Stimulated activated memory B cell treated with anti-CD40 and anti-IgM and Interleukin-4, amounts not matched to agents 10 μg/mL and 1 μg/mL and 100 μg/mL, for 72 hours (primary cell): ENCODE measurements at regions not wholly inside any gene's neighbourhood (a gene's known extent, or its start where the extent isn't known, plus 50 kb on each side); places are given as distances from the start of the nearest gene placed in this dataset.

ENCODE experiments used
- ATAC-seq: fragments of 150-1000 bp; cut with Tn5 transposase; 2 replicates; pipeline ENCODE4 v1.10.0; 2021
- H3K27ac Mint-ChIP-seq: one replicate; pipeline ENCODE4 v1.8.0; 2022; ENCODE audit warnings: mild to moderate bottlenecking, mixed read lengths
- H3K27me3 Mint-ChIP-seq: one replicate; pipeline ENCODE4 v1.8.0; 2022; ENCODE audit warnings: mixed read lengths
- H3K36me3 Mint-ChIP-seq: one replicate; pipeline ENCODE4 v1.8.0; 2022; ENCODE audit warnings: mixed read lengths
- H3K4me1 Mint-ChIP-seq: one replicate; pipeline ENCODE4 v1.8.0; 2022; ENCODE audit warnings: mixed read lengths
- H3K4me3 Mint-ChIP-seq: one replicate; pipeline ENCODE4 v1.8.0; 2022; ENCODE audit warnings: mild to moderate bottlenecking, moderate library complexity, mixed read lengths
- H3K9me3 Mint-ChIP-seq: one replicate; pipeline ENCODE4 v1.8.0; 2022; ENCODE audit warnings: mixed read lengths

DNA sequence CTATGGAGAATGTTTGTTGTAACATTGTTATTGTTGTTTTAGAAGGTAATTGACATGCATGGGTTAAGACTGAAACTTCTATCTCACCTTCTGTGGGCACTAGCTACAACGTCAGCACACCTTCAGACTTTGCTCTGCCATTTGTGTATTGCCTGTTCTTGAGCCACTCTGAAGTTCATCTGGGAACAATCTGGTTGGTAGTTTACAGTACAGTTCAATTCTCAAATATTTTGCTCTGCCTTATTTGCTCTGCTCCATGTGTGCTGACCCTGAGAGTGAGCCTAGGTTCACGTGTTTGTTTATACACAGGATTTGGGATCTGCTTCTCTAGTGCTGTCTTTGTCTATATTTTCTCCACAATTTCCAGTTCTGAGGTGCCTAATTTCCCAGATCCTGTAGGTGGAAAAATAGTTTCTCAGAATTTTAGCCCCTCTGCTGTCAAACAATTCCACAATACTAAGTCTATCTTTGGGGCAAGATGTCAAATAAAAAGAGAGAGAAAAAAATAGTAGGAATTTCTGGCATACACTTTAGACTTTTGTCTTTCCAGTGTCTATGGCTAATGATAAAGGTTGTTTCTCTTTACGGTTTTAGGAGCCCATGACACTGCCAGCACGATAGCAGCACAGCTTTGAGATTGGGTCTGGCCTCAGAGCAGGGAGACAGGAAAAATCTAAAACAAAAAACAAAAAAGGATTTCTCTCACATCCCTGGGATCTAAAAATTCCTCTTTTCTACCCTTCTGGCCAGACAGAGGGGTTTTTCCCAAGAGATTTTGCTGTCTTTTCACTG is 721.4 kb downstream of the VGLL3 start:
- Mint-ChIP-seq H3K4me3 (no peak overlapping the region), H3K9me3 (peaks cover 2% of the 10 kb centered on the region), H3K27ac (no peak overlapping the region), H3K36me3 (no peaks in the 10 kb centered on the region), H3K4me1 (no peaks in the 10 kb centered on the region), H3K27me3 (no peaks in the 10 kb centered on the region)
- ATAC-seq, result no peak

DNA sequence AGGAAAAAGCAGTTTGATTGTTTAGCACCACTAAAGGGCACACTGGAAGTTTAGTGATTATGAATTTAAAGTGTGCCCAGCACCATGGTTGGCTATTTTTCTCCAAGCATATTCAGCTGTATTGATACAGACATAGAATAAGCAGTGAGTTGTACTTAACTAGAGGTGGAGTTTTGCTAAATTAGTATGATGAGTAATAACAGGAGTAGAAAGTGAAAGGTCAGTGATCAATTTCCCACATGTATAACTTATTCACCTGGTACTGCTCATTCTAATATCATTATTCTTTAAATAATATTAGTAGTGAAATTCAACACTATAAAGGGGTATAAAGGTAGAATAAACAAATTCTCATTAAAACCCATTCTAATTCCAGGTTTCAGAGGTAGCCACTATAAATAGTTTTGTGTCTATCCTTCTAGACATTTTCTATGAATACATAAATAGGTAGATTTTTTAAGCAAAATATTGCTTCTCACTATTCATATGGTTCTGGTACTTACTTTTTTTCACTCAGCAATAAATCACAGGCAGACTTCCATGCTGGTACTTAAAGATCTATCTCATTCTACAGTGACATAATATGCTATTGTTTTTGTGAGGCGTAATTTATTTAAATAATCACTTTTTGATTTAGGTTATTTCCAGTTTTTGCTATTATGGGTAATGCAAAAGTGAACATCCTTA is 732.9 kb downstream of the VGLL3 start:
- H3K27ac Mint-ChIP-seq, result no peak overlapping the region
- no peaks in the 10 kb centered on the region for H3K27me3 Mint-ChIP-seq
- no peaks in the 10 kb centered on the region for H3K36me3 Mint-ChIP-seq
- peaks cover 9% of the 10 kb centered on the region for H3K9me3 Mint-ChIP-seq
- no peaks in the 10 kb centered on the region for H3K4me1 Mint-ChIP-seq
- ATAC-seq, result no peak
- no peak overlapping the region for H3K4me3 Mint-ChIP-seq

DNA sequence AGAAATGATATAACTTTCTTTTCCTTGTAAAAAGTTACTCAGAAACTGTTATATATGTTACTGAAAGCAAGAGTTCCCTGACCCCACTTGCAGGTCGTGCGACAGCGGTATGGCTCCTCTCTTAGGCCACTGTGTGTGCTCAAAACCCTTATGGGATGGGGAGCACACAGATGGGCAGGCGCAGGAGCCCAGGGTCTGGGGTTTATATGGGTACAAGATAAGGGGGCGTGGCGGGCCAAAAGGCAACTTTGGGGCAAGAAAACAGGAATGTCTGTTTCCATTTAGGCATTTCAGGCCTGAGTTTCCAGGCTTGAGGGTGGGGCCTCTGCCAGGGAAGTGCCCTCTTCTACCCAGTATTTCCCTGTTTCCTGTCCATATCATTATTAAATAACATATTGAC is 736.5 kb downstream of the VGLL3 start:
- Mint-ChIP-seq H3K27ac (no peak overlapping the region), H3K36me3 (no peaks in the 10 kb centered on the region), H3K4me1 (no peaks in the 10 kb centered on the region), H3K4me3 (no peak overlapping the region), H3K9me3 (peaks cover 5% of the 10 kb centered on the region), H3K27me3 (no peaks in the 10 kb centered on the region)
- ATAC-seq, result no peak

DNA sequence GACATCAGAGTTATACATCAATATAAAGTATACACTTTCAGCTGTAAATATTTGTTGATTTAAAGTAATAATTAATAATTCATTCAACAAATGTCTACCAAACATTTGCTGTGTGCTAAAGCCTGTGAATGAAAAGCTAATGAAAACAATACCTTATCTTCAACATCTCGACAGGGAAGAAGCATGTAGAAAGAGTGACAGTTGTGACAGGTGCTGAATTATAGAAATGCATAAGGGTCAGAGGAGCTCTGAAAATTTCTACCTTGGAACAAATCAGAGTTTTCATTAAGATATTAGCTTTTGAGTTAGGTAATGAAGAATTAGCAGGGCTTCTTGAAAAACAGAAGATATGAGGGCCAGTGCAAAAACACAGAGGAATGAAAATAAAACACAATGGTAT is 739.2 kb downstream of the VGLL3 start:
- Mint-ChIP-seq H3K27ac (no peak overlapping the region), H3K27me3 (no peaks in the 10 kb centered on the region), H3K4me1 (no peaks in the 10 kb centered on the region), H3K4me3 (no peak overlapping the region), H3K36me3 (no peaks in the 10 kb centered on the region), H3K9me3 (no peaks in the 10 kb centered on the region)
- no peak for ATAC-seq

DNA sequence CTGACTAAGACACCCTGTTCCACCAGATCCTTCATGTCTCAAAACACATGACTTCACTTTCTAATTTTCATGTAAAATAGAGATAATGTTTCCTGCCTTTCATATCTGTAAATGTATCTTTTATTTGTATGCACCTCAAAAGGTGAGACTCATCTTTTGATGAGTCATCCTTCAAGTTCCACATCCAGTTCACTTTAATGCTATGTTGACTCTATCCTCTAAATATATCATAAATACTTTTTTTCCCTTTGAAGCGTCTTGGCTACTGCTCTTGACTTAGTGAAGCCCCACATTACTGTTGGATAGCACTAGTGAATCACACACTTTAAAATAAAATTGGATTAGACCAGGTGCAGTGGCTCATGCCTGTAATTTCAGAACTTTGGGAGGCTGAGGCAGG is 741.1 kb downstream of the VGLL3 start:
- no peak overlapping the region for H3K4me3 Mint-ChIP-seq
- no peaks in the 10 kb centered on the region for H3K9me3 Mint-ChIP-seq
- no peaks in the 10 kb centered on the region for H3K27me3 Mint-ChIP-seq
- no peak overlapping the region for H3K27ac Mint-ChIP-seq
- no peak for ATAC-seq
- H3K36me3 Mint-ChIP-seq, result no peaks in the 10 kb centered on the region
- H3K4me1 Mint-ChIP-seq, result no peaks in the 10 kb centered on the region

DNA sequence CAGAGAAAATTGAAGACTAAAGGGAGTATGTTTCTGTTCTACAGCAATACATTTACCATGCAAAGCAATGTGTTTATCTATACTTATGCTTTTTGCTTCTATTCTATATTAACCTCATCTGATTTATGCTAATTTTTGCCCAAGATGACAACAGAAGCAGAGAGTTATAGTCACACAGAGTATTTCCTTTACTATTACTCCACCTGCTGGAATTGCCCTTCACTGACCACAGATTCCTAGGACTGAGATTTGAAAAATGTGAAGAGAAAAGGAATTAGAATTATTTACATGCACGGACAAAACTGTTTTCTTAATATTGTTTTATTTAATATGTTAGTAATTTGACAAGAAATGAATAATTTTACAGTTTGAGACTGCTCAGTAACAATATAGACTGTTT is 745.6 kb downstream of the VGLL3 start:
- Mint-ChIP-seq H3K4me3 (no peak overlapping the region), H3K27ac (no peak overlapping the region), H3K36me3 (no peaks in the 10 kb centered on the region), H3K9me3 (no peaks in the 10 kb centered on the region), H3K4me1 (no peaks in the 10 kb centered on the region), H3K27me3 (no peaks in the 10 kb centered on the region)
- no peak for ATAC-seq

DNA sequence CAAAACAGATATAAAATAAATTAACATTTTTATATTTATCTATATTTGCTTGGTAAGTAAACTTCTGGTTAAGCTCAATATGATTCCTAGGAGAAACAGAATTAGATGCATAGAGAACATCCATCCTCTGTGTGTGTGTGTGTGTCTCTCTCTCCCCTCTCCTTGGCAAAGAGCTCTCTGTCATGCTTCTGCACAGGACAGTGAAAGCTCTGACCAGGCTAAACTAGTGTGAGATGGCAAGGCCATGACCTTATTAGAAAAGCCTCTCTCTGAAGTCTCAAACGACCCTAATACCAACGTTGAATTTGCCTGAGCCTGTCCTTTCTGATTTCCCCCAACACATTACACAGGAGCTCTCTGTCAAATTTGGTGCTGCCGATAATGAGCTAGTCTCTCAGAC is 746.0 kb downstream of the VGLL3 start:
- Mint-ChIP-seq H3K4me1 (no peaks in the 10 kb centered on the region), H3K27ac (no peak overlapping the region), H3K4me3 (no peak overlapping the region), H3K27me3 (no peaks in the 10 kb centered on the region), H3K9me3 (no peaks in the 10 kb centered on the region), H3K36me3 (no peaks in the 10 kb centered on the region)
- no peak for ATAC-seq

DNA sequence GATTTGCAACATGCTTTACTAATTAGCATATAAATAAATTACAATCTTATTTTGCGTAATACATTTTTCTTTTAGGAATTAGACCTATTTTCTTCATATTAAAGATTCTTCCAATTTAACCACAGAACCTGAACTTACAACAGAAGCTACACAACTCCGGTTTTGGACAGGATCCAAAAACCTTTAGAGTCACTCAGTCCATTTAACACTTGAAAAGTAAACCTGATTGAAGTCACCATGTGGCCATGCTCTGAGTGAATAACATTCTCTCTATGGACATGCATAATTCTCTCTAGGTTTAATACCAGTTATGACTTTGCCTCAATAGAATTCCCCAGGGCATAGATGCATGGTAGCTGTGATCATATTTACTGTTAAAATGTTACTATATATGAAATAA is 751.0 kb downstream of the VGLL3 start:
- ATAC-seq, result no peak
- H3K27me3 Mint-ChIP-seq, result no peaks in the 10 kb centered on the region
- H3K4me3 Mint-ChIP-seq, result no peak overlapping the region
- H3K27ac Mint-ChIP-seq, result no peak overlapping the region
- H3K4me1 Mint-ChIP-seq, result no peaks in the 10 kb centered on the region
- H3K36me3 Mint-ChIP-seq, result no peaks in the 10 kb centered on the region
- H3K9me3 Mint-ChIP-seq, result no peaks in the 10 kb centered on the region

DNA sequence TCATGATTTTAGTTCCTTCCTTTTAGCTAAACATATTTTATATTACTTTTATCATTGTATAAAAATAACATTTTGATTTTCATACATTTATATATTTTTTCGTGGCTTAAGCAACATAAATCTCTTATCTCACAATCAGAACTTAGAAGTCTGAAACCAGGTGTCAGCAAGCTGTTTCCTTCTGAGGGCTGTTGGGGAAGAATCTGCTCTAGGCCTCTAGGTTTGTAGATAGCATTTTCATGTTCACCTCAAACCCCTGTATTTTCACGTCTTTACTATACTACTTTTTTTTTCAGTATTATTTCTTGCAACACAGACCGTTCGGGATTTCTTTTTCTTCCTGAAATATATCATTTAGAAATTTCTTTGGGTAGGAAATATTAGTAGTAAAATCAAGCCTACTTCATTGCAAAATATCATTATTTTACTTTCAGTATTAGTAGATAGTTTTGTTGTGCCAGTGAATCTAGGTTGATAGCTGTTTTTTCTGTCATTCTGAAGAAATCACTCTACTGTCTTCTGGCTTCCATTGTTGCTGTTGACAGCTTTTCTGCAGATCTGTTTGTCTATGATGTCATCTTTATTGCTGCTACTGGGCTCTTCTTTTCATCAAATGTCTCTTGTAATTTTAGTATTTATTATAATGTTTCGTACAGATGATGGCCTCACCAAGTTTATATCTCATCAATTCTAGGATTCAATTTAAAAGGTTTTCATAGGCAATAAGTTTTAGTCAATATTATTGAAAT is 756.3 kb downstream of the VGLL3 start:
- no peaks in the 10 kb centered on the region for H3K4me1 Mint-ChIP-seq
- no peak for ATAC-seq
- H3K36me3 Mint-ChIP-seq, result no peaks in the 10 kb centered on the region
- H3K9me3 Mint-ChIP-seq, result no peaks in the 10 kb centered on the region
- no peaks in the 10 kb centered on the region for H3K27me3 Mint-ChIP-seq
- no peak overlapping the region for H3K4me3 Mint-ChIP-seq
- H3K27ac Mint-ChIP-seq, result no peak overlapping the region

DNA sequence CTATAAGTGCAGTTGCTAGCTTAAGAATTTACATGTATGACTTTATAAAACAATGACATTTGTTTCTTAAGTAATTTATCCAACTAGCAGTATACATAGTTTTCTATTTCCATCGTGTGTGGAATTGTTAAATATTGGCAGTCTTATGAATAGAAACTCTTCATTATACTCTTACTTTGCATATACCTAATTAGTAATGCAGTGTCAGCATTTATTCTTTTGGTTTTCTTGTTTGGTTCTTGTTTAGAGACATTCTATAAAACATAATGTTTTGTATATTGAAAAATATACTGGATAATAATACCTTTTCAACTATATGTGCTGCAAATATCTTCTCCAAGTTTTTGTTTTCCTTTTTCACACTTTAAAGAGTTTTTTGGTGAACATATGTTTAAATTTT is 760.2 kb downstream of the VGLL3 start:
- no peak for ATAC-seq
- Mint-ChIP-seq H3K9me3 (no peaks in the 10 kb centered on the region), H3K4me1 (no peaks in the 10 kb centered on the region), H3K27me3 (no peaks in the 10 kb centered on the region), H3K27ac (no peak overlapping the region), H3K36me3 (no peaks in the 10 kb centered on the region), H3K4me3 (no peak overlapping the region)

DNA sequence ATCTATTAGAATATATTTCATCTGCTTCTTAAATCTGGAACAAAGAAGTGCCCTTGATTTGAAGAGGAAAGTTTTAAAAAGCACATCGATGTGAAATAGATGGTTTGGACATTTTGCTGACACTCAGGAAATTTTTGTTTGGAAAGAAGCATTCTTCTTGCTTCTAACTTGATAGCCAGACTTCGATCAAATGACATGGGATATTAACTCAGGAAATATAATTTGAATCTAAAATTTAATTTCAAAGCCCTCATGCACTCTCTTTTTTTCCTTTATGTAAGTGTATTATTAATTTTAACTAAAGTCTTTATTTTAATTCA is 761.2 kb downstream of the VGLL3 start:
- Mint-ChIP-seq H3K4me1 (no peaks in the 10 kb centered on the region), H3K36me3 (no peaks in the 10 kb centered on the region), H3K9me3 (no peaks in the 10 kb centered on the region), H3K27ac (no peak overlapping the region), H3K27me3 (no peaks in the 10 kb centered on the region), H3K4me3 (no peak overlapping the region)
- no peak for ATAC-seq

DNA sequence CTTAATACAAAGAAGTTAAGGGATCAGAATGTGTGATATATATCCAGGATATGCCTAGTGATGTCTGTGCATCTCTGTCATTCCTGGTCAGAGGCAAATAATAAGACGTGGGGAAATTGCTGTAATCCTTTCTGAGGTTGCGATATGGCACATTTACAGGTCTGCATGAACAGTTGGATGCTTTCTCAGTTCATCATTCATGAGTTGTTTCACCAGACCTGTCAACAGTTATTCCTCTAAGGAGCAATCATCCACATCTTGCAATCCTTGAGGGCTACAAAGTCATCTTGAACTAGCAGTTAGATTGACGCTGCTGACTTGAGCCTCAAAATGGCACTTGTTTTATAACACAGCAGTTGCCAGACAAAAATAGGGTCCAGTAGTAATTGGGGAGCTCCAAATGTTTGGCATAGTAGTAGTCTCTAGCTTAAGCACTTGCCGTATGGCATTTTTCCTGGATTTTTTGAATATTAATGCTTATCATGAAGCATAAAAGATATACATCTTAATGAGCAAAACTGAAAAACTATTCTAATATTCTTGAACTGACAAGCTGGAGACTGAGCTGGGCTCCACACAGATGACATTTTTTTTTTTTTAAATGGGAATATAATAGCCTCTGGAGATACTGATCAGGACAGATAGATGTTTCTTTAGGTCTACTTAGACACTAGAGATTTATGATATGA is 761.7 kb downstream of the VGLL3 start:
- Mint-ChIP-seq H3K4me3 (no peak overlapping the region), H3K36me3 (no peaks in the 10 kb centered on the region), H3K4me1 (no peaks in the 10 kb centered on the region), H3K9me3 (no peaks in the 10 kb centered on the region), H3K27ac (no peak overlapping the region), H3K27me3 (no peaks in the 10 kb centered on the region)
- no peak for ATAC-seq

DNA sequence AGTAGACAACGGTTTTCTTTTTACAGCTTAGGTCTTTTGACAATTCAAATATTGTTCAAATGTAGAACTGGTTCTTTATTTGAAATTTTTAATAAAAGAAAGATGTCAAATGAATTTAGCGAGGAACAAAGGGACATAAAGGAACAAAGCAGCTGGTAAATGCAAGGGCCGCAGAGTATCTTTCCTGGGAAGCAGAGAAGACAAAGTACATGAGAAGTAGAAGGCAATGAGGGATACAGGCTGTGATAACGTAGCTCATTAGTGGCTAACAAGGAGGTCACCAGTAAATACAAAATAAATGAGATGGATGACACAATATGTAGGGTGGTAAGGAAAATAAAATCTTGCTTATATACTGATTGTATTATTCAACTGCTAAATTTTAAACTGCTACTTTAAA is 762.8 kb downstream of the VGLL3 start:
- no peak for ATAC-seq
- H3K9me3 Mint-ChIP-seq, result no peaks in the 10 kb centered on the region
- no peak overlapping the region for H3K27ac Mint-ChIP-seq
- H3K4me1 Mint-ChIP-seq, result no peaks in the 10 kb centered on the region
- no peaks in the 10 kb centered on the region for H3K27me3 Mint-ChIP-seq
- H3K36me3 Mint-ChIP-seq, result no peaks in the 10 kb centered on the region
- no peak overlapping the region for H3K4me3 Mint-ChIP-seq

DNA sequence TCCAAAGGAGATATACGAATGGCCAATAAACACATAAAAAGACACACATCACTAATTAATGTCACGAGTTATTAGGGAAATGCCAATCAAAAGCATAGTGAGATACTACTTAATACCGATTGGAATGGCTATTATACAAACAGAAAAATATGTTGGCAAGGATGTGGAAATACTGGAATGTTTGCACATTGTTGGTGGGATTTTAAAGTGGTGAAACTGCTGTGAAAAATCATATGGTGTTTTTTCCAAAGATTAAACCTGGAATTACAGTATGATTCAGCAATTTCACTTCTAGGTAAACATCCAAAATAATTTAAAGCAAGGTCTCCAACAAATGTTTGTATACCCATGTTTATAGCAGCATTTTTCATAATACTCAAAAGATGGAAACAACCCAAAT is 765.5 kb downstream of the VGLL3 start:
- H3K36me3 Mint-ChIP-seq, result no peaks in the 10 kb centered on the region
- ATAC-seq, result no peak
- no peak overlapping the region for H3K27ac Mint-ChIP-seq
- no peaks in the 10 kb centered on the region for H3K4me1 Mint-ChIP-seq
- no peak overlapping the region for H3K4me3 Mint-ChIP-seq
- H3K27me3 Mint-ChIP-seq, result no peaks in the 10 kb centered on the region
- no peaks in the 10 kb centered on the region for H3K9me3 Mint-ChIP-seq

DNA sequence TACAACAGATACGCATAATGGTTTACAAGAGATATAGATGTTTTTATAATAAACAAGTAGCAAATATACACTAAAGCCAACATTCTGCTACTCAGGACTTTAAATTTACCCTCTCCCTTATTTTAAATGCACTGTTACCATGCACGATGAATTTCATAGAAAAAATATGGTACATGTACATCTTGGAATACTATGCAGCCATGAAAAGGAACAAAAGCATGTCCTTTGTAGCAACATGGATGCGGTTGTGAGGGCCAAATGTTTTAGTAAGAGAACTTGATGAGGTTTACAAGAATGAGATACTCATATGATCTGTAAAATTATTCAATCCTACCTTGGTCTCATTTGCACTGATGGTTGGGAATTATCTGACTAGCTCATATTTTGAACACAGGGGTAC is 769.3 kb downstream of the VGLL3 start:
- no peak overlapping the region for H3K27ac Mint-ChIP-seq
- no peak overlapping the region for H3K4me3 Mint-ChIP-seq
- H3K27me3 Mint-ChIP-seq, result no peaks in the 10 kb centered on the region
- no peak for ATAC-seq
- no peaks in the 10 kb centered on the region for H3K9me3 Mint-ChIP-seq
- no peaks in the 10 kb centered on the region for H3K4me1 Mint-ChIP-seq
- no peaks in the 10 kb centered on the region for H3K36me3 Mint-ChIP-seq
